H1 (cell line): ENCODE measurements at regions not wholly inside any gene's neighbourhood (a gene's known extent, or its start where the extent isn't known, plus 50 kb on each side); places are given as distances from the start of the nearest gene placed in this dataset.

Source experiments
- CTCF ChIA-PET: fragments of 300-600 bp; sonication (Branson Sonifier 250); formaldehyde crosslinking; loops from one replicate; lab custom pipeline; 2021; ENCODE audit not compliant: partially characterized antibody; lab: Charles Lee
- POLR2A ChIA-PET: fragments of 300-600 bp; sonication (Branson Sonifier 250); formaldehyde crosslinking; loops from one replicate; lab custom pipeline; 2021; ENCODE audit warnings: inconsistent platforms; ENCODE audit not compliant: partially characterized antibody; lab: Charles Lee
- DNase-seq, 2 experiments: peaks; one replicate each; pipeline versions ENCODE4 v3.0.0 to v3.0.0-alpha.2; 2010 to 2022; ENCODE audit warnings: low spot score in 2 of 2, low read depth in 1 of 2, mixed read lengths in 1 of 2
- FAIRE-seq: peaks from 2 replicates; lab custom pipeline; 2011; peaks lifted over from hg19 to GRCh38; lab: Jason Lieb, UNC
- H2AFZ ChIP-seq: 2 replicates; pipeline ENCODE4 v1.8.1; 2012; ENCODE audit warnings: low read length, inconsistent platforms
- H2AK5ac ChIP-seq: 2 replicates; pipeline ENCODE4 v1.6.1; 2013; ENCODE audit warnings: low read depth, low read length
- H2BK120ac ChIP-seq: replicated peaks from 2 replicates; pipeline ENCODE3; 2013; ENCODE audit warnings: low read depth, low read length, inconsistent platforms
- H2BK12ac ChIP-seq: 2 replicates; pipeline ENCODE4 v1.6.1; 2013; ENCODE audit warnings: low read depth, low read length
- H2BK15ac ChIP-seq: 2 replicates; pipeline ENCODE4 v1.6.1; 2013; ENCODE audit warnings: low read length
- H2BK20ac ChIP-seq: 2 replicates; pipeline ENCODE4 v1.6.1; 2013; ENCODE audit warnings: low read length
- H2BK5ac ChIP-seq: 2 replicates; pipeline ENCODE4 v1.6.1; 2013; ENCODE audit warnings: low read depth, low read length
- H3K14ac ChIP-seq: 2 replicates; pipeline ENCODE4 v1.6.1; 2013; ENCODE audit warnings: inconsistent platforms; ENCODE audit not compliant: insufficient read length
- H3K18ac ChIP-seq: 2 replicates; pipeline ENCODE4 v1.6.1; 2013; ENCODE audit warnings: low read length; ENCODE audit errors: extremely low read depth
- H3K23ac ChIP-seq: 2 replicates; pipeline ENCODE4 v1.6.1; 2013; ENCODE audit warnings: inconsistent platforms; ENCODE audit not compliant: insufficient read length
- H3K23me2 ChIP-seq: 2 replicates; pipeline ENCODE4 v1.6.1; 2013; ENCODE audit warnings: low read depth, low read length
- H3K27ac ChIP-seq: 2 replicates; pipeline ENCODE4 v1.6.1; 2011; ENCODE audit warnings: low read depth, low read length, inconsistent platforms
- H3K27me3 ChIP-seq, 4 experiments: replicated peaks in 1 of 4; 1 replicate in 1 of 4; 2 replicates in 3 of 4; pipeline versions ENCODE4 v1.6.1 to v1.8.1; 2011 to 2013; ENCODE audit warnings: low read length in 3 of 4, mild to moderate bottlenecking in 3 of 4, inconsistent platforms in 2 of 4, mixed read lengths in 2 of 4, moderate library complexity in 1 of 4; ENCODE audit not compliant: control insufficient read depth in 3 of 4, insufficient read depth in 3 of 4; ENCODE audit errors: extremely low read depth in 1 of 4
- H3K36me3 ChIP-seq, 4 experiments: 2 replicates each; pipeline versions ENCODE4 v1.6.1 to v1.8.1; 2011 to 2013; ENCODE audit warnings: mild to moderate bottlenecking in 4 of 4, low read length in 3 of 4, moderate library complexity in 2 of 4, control low read depth in 1 of 4, inconsistent platforms in 1 of 4; ENCODE audit not compliant: insufficient read depth in 4 of 4, control insufficient read depth in 2 of 4
- H3K4ac ChIP-seq: replicated peaks from 2 replicates; pipeline ENCODE3; 2013; ENCODE audit warnings: low read length, low read depth, mixed read lengths, inconsistent platforms; ENCODE audit not compliant: insufficient read length
- H3K4me1 ChIP-seq, 4 experiments: replicated peaks in 1 of 4; 1 replicate in 1 of 4; 2 replicates in 3 of 4; pipeline versions ENCODE4 v1.6.1 to v1.8.1; 2011 to 2013; ENCODE audit warnings: low read length in 3 of 4, inconsistent platforms in 2 of 4, mixed read lengths in 1 of 4; ENCODE audit not compliant: insufficient read depth in 4 of 4, control insufficient read depth in 3 of 4
- H3K4me2 ChIP-seq, 2 experiments: 2 replicates each; pipeline versions ENCODE4 v1.6.1 to v1.8.1; 2011 to 2013; ENCODE audit warnings: low read depth in 2 of 2, low read length in 2 of 2, control low read depth in 1 of 2, inconsistent platforms in 1 of 2, mild to moderate bottlenecking in 1 of 2; ENCODE audit not compliant: insufficient read depth in 1 of 2
- H3K4me3 ChIP-seq, 4 experiments: fragments of 200-600, 300-600 bp in 1 of 4; sonication (generic), shearing (Covaris generic), sonication (Bioruptor Twin) in 1 of 4; 2 replicates each; pipeline versions ENCODE4 v1.5.1 to v1.8.1; 2011 to 2016; ENCODE audit warnings: low read length in 4 of 4, low read depth in 3 of 4, control low read depth in 2 of 4, inconsistent platforms in 2 of 4, mild to moderate bottlenecking in 2 of 4, mixed read lengths in 1 of 4, moderate library complexity in 1 of 4; ENCODE audit not compliant: insufficient read depth in 2 of 4; ENCODE audit errors: extremely low read depth in 1 of 4
- H3K56ac ChIP-seq: replicated peaks from 2 replicates; pipeline ENCODE3; 2013; ENCODE audit warnings: low read depth, mild to moderate bottlenecking, mixed read lengths, low read length, inconsistent platforms; ENCODE audit not compliant: insufficient read length
- H3K79me1 ChIP-seq: 2 replicates; pipeline ENCODE4 v1.6.1; 2013; ENCODE audit warnings: low read depth, low read length, control low read depth
- H3K79me2 ChIP-seq, 2 experiments: 2 replicates each; pipeline versions ENCODE4 v1.6.1 to v1.8.1; 2012 to 2013; ENCODE audit warnings: low read length in 2 of 2, mild to moderate bottlenecking in 2 of 2, inconsistent platforms in 1 of 2; ENCODE audit not compliant: insufficient read depth in 2 of 2, control insufficient read depth in 1 of 2
- H3K9ac ChIP-seq, 4 experiments: replicated peaks in 1 of 4; 1 replicate in 1 of 4; 2 replicates in 3 of 4; pipeline versions ENCODE4 v1.6.1 to v1.8.1; 2011 to 2013; ENCODE audit warnings: low read depth in 3 of 4, low read length in 3 of 4, control low read depth in 2 of 4, mild to moderate bottlenecking in 2 of 4, moderate library complexity in 2 of 4, inconsistent platforms in 1 of 4; ENCODE audit errors: extremely low read depth in 1 of 4
- H3K9me3 ChIP-seq, 2 experiments: 2 replicates each; pipeline versions ENCODE4 v1.6.1 to v1.8.1; 2012 to 2013; ENCODE audit warnings: mild to moderate bottlenecking in 2 of 2, moderate library complexity in 2 of 2, control low read depth in 1 of 2, inconsistent platforms in 1 of 2, low read depth in 1 of 2, low read length in 1 of 2, mixed read lengths in 1 of 2; ENCODE audit not compliant: insufficient read depth in 2 of 2
- H4K20me1 ChIP-seq, 2 experiments: replicated peaks in 1 of 2; 2 replicates each; pipeline versions ENCODE3 to v1.8.1; 2011 to 2013; ENCODE audit warnings: inconsistent platforms in 2 of 2, low read length in 2 of 2, mild to moderate bottlenecking in 1 of 2; ENCODE audit not compliant: insufficient read depth in 2 of 2, control insufficient read depth in 1 of 2
- H4K5ac ChIP-seq: 2 replicates; pipeline ENCODE4 v1.6.1; 2013; ENCODE audit warnings: low read length, low read depth, mixed read lengths, inconsistent platforms; ENCODE audit not compliant: insufficient read length
- H4K8ac ChIP-seq: 2 replicates; pipeline ENCODE4 v1.8.0; 2013; ENCODE audit warnings: mild to moderate bottlenecking, moderate library complexity, low read length, inconsistent platforms; ENCODE audit not compliant: insufficient read depth; ENCODE audit errors: extremely low read depth
- H4K91ac ChIP-seq: replicated peaks from 2 replicates; pipeline ENCODE3; 2013; ENCODE audit warnings: low read length, mixed read lengths, inconsistent platforms; ENCODE audit not compliant: insufficient read length
- CHD1 ChIP-seq: IDR thresholded peaks from 2 replicates; pipeline ENCODE4 v1.6.1; 2012; ENCODE audit warnings: low read depth, low read length, improper control_type of control experiment
- CREB1 ChIP-seq: IDR thresholded peaks from 2 replicates; pipeline ENCODE4 v1.6.1; 2012; ENCODE audit warnings: inconsistent platforms
- CTBP2 ChIP-seq: IDR thresholded peaks from 2 replicates; pipeline ENCODE4 v1.7.0; 2011; ENCODE audit warnings: borderline replicate concordance, mild to moderate bottlenecking, moderate library complexity, mixed read lengths, low read length; ENCODE audit not compliant: insufficient read depth, insufficient read length
- GTF2F1 ChIP-seq: IDR thresholded peaks from 2 replicates; pipeline ENCODE4 v1.6.1; 2012; ENCODE audit warnings: low read depth, low read length, improper control_type of control experiment, borderline replicate concordance
- JUN ChIP-seq: IDR thresholded peaks from 2 replicates; pipeline ENCODE4 v1.6.1; 2011; ENCODE audit warnings: low read depth, mild to moderate bottlenecking, improper control_type of control experiment, low read length
- NANOG ChIP-seq: IDR thresholded peaks from 2 replicates; pipeline ENCODE4 v1.6.1; 2011; ENCODE audit warnings: low read length, low read depth, mild to moderate bottlenecking, inconsistent platforms; ENCODE audit not compliant: insufficient read depth, poor library complexity, severe bottlenecking
- POU5F1 ChIP-seq: IDR thresholded peaks from 2 replicates; pipeline ENCODE4 v1.6.1; 2011; ENCODE audit warnings: low read depth, mild to moderate bottlenecking, low read length, moderate library complexity
- RBBP5 ChIP-seq: IDR thresholded peaks from 2 replicates; pipeline ENCODE4 v1.7.1; 2012; ENCODE audit warnings: low read depth, mild to moderate bottlenecking, inconsistent platforms, low read length, moderate library complexity, borderline replicate concordance
- SIRT6 ChIP-seq: IDR thresholded peaks from one replicate; pipeline ENCODE4 v1.7.1; 2012; ENCODE audit warnings: low read length, inconsistent platforms
- SP4 ChIP-seq: IDR thresholded peaks from 2 replicates; pipeline ENCODE4 v1.6.1; 2012; ENCODE audit warnings: low read length, inconsistent platforms
- TAF7 ChIP-seq: optimal IDR thresholded peaks from 2 replicates; pipeline ENCODE3; 2011; ENCODE audit warnings: low read depth, mild to moderate bottlenecking, inconsistent platforms, low read length, moderate library complexity, borderline replicate concordance
- TCF12 ChIP-seq: IDR thresholded peaks from 2 replicates; pipeline ENCODE4 v1.6.1; 2011; ENCODE audit warnings: low read depth, mild to moderate bottlenecking, low read length
- YY1 ChIP-seq: IDR thresholded peaks from 2 replicates; pipeline ENCODE4 v1.6.1; 2011; ENCODE audit warnings: low read depth, mild to moderate bottlenecking, low read length
- WGBS, 2 experiments: shearing (Covaris generic) in 1 of 2; methylation state at CpG; one replicate each; pipeline versions ENCODE4 v1.1.6 to v1.1.7; 2013 to 2015; ENCODE audit warnings: low lambda C conversion rate in 2 of 2, mixed read lengths in 2 of 2, inconsistent platforms in 1 of 2, low coverage in 1 of 2, missing lambda C conversion rate in 1 of 2; ENCODE audit not compliant: insufficient replicate concordance in 2 of 2, insufficient coverage in 1 of 2, insufficient read length in 1 of 2; ENCODE audit errors: extremely low coverage in 1 of 2, missing lambda C conversion rate in 1 of 2; 5-methylcytosine and 5-hydroxymethylcytosine counted together

- Histone ChIP-seq H2BK20ac (no peak overlapping the region), H3K36me3 (no peaks in the 10 kb centered on the region), H3K79me1 (no peaks in the 10 kb centered on the region), H3K14ac (no peak overlapping the region), H3K23ac (no peak overlapping the region), H3K4me2 (no peak overlapping the region), H3K79me2 (no peaks in the 10 kb centered on the region), H3K27me3 (no peaks in the 10 kb centered on the region), H3K23me2 (no peaks in the 10 kb centered on the region), H2AFZ (no peak overlapping the region), H3K27ac (no peak overlapping the region), H2BK15ac (no peak overlapping the region), H3K18ac (no peak overlapping the region), H2BK12ac (no peak overlapping the region), H4K20me1 (no peaks in the 10 kb centered on the region), H2BK120ac (no peak overlapping the region), H2AK5ac (no peak overlapping the region), H4K8ac (no peak overlapping the region), H3K9me3 (no peaks in the 10 kb centered on the region; a peak in 1 of 4 replicates), H4K91ac (no peak overlapping the region), H3K4me3 (no peak overlapping the region), H3K9ac (no peak overlapping the region), H3K4me1 (no peaks in the 10 kb centered on the region), H2BK5ac (no peak overlapping the region), H3K4ac (no peak overlapping the region), H4K5ac (no peak overlapping the region), H3K56ac (no peak overlapping the region)
- ChIA-PET CTCF (interaction anchor here (0.7 kb wide), 1 partner anchor 150 kb away, joined by 3 read pairs; no protein-coding TSS in a partner anchor), POLR2A (no interaction called here)
- WGBS, 2 experiments, result 82% methylated on average over 2 of the region's 2 CpGs; no CpG with 5 or more reads in 1 of the 2 experiments
- DNase-seq (no peak), FAIRE-seq (no peak)
- no peak for TF ChIP-seq JUN
- TF ChIP-seq TAF7, result no peak
- no peak for TF ChIP-seq CHD1
- no peak for TF ChIP-seq CREB1
- no peak for TF ChIP-seq POU5F1
- no peak for TF ChIP-seq SIRT6
- no peak for TF ChIP-seq YY1
- no peak for TF ChIP-seq GTF2F1
- TF ChIP-seq TCF12, result no peak
- TF ChIP-seq CTBP2, result no peak
- TF ChIP-seq SP4, result no peak
- TF ChIP-seq NANOG, result no peak
- TF ChIP-seq RBBP5, result no peak
These were observed 328.2 kb upstream of the SORL1-AS1 start for GRCh38 chr11:121780971-121781370.
